H1 (cell line): ENCODE measurements at regions not wholly inside any gene's neighbourhood (a gene's known extent, or its start where the extent isn't known, plus 50 kb on each side); places are given as distances from the start of the nearest gene placed in this dataset.

Source experiments
- ATF2 ChIP-seq: IDR thresholded peaks from 2 replicates; pipeline ENCODE4 v1.6.1; 2012; ENCODE audit warnings: low read length, inconsistent platforms
- ATF3 ChIP-seq: IDR thresholded peaks from 2 replicates; pipeline ENCODE4 v1.6.1; 2011; ENCODE audit warnings: low read depth, mild to moderate bottlenecking, low read length; ENCODE audit not compliant: insufficient read depth
- BCL11A ChIP-seq, 2 experiments: IDR thresholded peaks; one replicate each; pipeline ENCODE4 v1.6.1; 2011; ENCODE audit warnings: low read depth in 2 of 2, low read length in 2 of 2, mild to moderate bottlenecking in 2 of 2
- CBX5 ChIP-seq: fragments of 300-800, 300-1000 bp; sonication (generic); IDR thresholded peaks from 2 replicates; pipeline ENCODE4 v1.7.1; 2016; ENCODE audit warnings: antibody characterized with exemption, low read length, low read depth
- RBBP5 ChIP-seq: IDR thresholded peaks from 2 replicates; pipeline ENCODE4 v1.7.1; 2012; ENCODE audit warnings: low read depth, mild to moderate bottlenecking, inconsistent platforms, low read length, moderate library complexity, borderline replicate concordance
- SAP30 ChIP-seq: fragments of 300-600 bp; sonication (generic); IDR thresholded peaks from 2 replicates; pipeline ENCODE4 v1.7.1; 2012; ENCODE audit warnings: low read length, moderate library complexity, mild to moderate bottlenecking, inconsistent platforms; ENCODE audit not compliant: insufficient read depth, insufficient replicate concordance

- no peak for TF ChIP-seq ATF3
- TF ChIP-seq SAP30 = no peak
- no peak for TF ChIP-seq ATF2
- TF ChIP-seq CBX5 = no peak
- no peak for TF ChIP-seq BCL11A (IDR thresholded peaks at IDR 0.05; ENCODE audit: low read depth in 2 of 2, low read length in 2 of 2)
- TF ChIP-seq RBBP5 = no peak
- TF ChIP-seq, all 59 proteins: peak for 0
These were observed 167.6 kb upstream of the ADAMTS5 start (continued) for GRCh38 chr21:27134516-27134915.
